MCF 10A (cell line): ENCODE measurements at regions not wholly inside any gene's neighbourhood (a gene's known extent, or its start where the extent isn't known, plus 50 kb on each side); places are given as distances from the start of the nearest gene placed in this dataset.

Experiments used
- BruUV-seq: library from RNA; stranded (reverse); fragments of 400-500 nt; replicated peaks from 2 replicates; lab custom pipeline; 2021; lab: Mats Ljungman, UMichigan
- CTCF ChIA-PET: fragments of 300-600 bp; sonication (Branson Sonifier 250); formaldehyde crosslinking; extraction: SDS; loops from one replicate; lab custom pipeline; 2021; ENCODE audit warnings: antibody characterized with exemption, inconsistent platforms; lab: Yijun Ruan, JAX
- POLR2A ChIA-PET: fragments of 300-600, 350-650 bp; sonication (Branson Sonifier 250); formaldehyde crosslinking; extraction: SDS; loops from one replicate; lab custom pipeline; 2020; ENCODE audit warnings: antibody characterized with exemption, inconsistent platforms; lab: Yijun Ruan, JAX
- DNase-seq: peaks from one replicate; pipeline ENCODE4 v3.0.0-alpha.2; 2018; ENCODE audit not compliant: unreplicated experiment
- H3K27ac Mint-ChIP-seq: one replicate; pipeline ENCODE4 v1.8.0; 2022; ENCODE audit warnings: mild to moderate bottlenecking, low read depth, mixed read lengths; ENCODE audit not compliant: unreplicated experiment
- H3K27me3 Mint-ChIP-seq: one replicate; pipeline ENCODE4 v1.8.0; 2022; ENCODE audit warnings: mixed read lengths; ENCODE audit not compliant: insufficient read depth, unreplicated experiment
- H3K36me3 Mint-ChIP-seq: one replicate; pipeline ENCODE4 v1.8.0; 2022; ENCODE audit warnings: mild to moderate bottlenecking, moderate library complexity, mixed read lengths; ENCODE audit not compliant: insufficient read depth, unreplicated experiment
- H3K4me1 Mint-ChIP-seq: one replicate; pipeline ENCODE4 v1.8.0; 2022; ENCODE audit warnings: mixed read lengths; ENCODE audit not compliant: insufficient read depth, unreplicated experiment
- H3K4me3 Mint-ChIP-seq: one replicate; pipeline ENCODE4 v1.8.0; 2022; ENCODE audit warnings: mild to moderate bottlenecking, moderate library complexity, mixed read lengths; ENCODE audit not compliant: unreplicated experiment
- H3K9me3 Mint-ChIP-seq: one replicate; pipeline ENCODE4 v1.8.0; 2022; ENCODE audit warnings: mixed read lengths; ENCODE audit not compliant: unreplicated experiment
- CTCF ChIP-seq: fragments of 200-600 bp; IDR thresholded peaks from one replicate; pipeline ENCODE4 v1.8.0; 2022; ENCODE audit warnings: antibody characterized with exemption, mild to moderate bottlenecking; ENCODE audit not compliant: unreplicated experiment
- intact Hi-C: fragments of 100-400 bp; cut with micrococcal nuclease; formaldehyde crosslinking; loops from 2 replicates; pipeline ENCODE4 v1.14.1; 2022

GRCh38 chr9:25480696-25481095 is 197.5 kb downstream of the TUSC1 start:
- TF ChIP-seq CTCF = no peak
- no TSS peak for BruUV-seq
- CTCF ChIA-PET = interaction anchor here (0.6 kb wide), 1 partner anchor 16 kb away, joined by 3 read pairs; no protein-coding TSS in a partner anchor
- DNase-seq = no peak
- intact Hi-C loops = no loop called here
- no peaks in the 10 kb centered on the region for H3K4me1 Mint-ChIP-seq
- H3K36me3 Mint-ChIP-seq = no peaks in the 10 kb centered on the region
- H3K9me3 Mint-ChIP-seq = peaks cover 16% of the 10 kb centered on the region
- POLR2A ChIA-PET = no interaction called here
- no peak overlapping the region for H3K27ac Mint-ChIP-seq
- no peak overlapping the region for H3K4me3 Mint-ChIP-seq
- no peaks in the 10 kb centered on the region for H3K27me3 Mint-ChIP-seq

GRCh38 chr9:25472681-25473080 is 205.6 kb downstream of the TUSC1 start:
- Mint-ChIP-seq H3K9me3 (peaks cover 51% of the 10 kb centered on the region), H3K4me1 (no peaks in the 10 kb centered on the region), H3K27me3 (no peaks in the 10 kb centered on the region), H3K27ac (no peak overlapping the region), H3K36me3 (peaks cover 6% of the 10 kb centered on the region), H3K4me3 (no peak overlapping the region)
- intact Hi-C loops = no loop called here
- BruUV-seq = no TSS peak
- CTCF ChIA-PET = no interaction called here
- no peak for TF ChIP-seq CTCF
- POLR2A ChIA-PET = no interaction called here
- no peak for DNase-seq

GRCh38 chr9:25472085-25472607 is 206.1 kb downstream of the TUSC1 start:
- no peak for TF ChIP-seq CTCF
- Mint-ChIP-seq H3K27ac (no peak overlapping the region), H3K27me3 (no peaks in the 10 kb centered on the region), H3K4me1 (no peaks in the 10 kb centered on the region), H3K4me3 (no peak overlapping the region), H3K36me3 (peaks cover 6% of the 10 kb centered on the region), H3K9me3 (peaks cover 47% of the 10 kb centered on the region)
- ChIA-PET CTCF (interaction anchor here (0.6 kb wide), 1 partner anchor 19 kb away, joined by 3 read pairs; no protein-coding TSS in a partner anchor), POLR2A (no interaction called here)
- peak; percentile 14 for DNase-seq
- intact Hi-C loops = no loop called here
- no TSS peak for BruUV-seq

GRCh38 chr9:25461416-25461815 is 216.8 kb downstream of the TUSC1 start:
- no peaks in the 10 kb centered on the region for H3K27me3 Mint-ChIP-seq
- no peak overlapping the region for H3K27ac Mint-ChIP-seq
- TF ChIP-seq CTCF = no peak
- H3K4me3 Mint-ChIP-seq = no peak overlapping the region
- peak; percentile 32 for DNase-seq
- peaks cover 7% of the 10 kb centered on the region for H3K9me3 Mint-ChIP-seq
- H3K4me1 Mint-ChIP-seq = no peaks in the 10 kb centered on the region
- BruUV-seq = no TSS peak
- CTCF ChIA-PET = interaction anchor here (0.7 kb wide), 1 partner anchor 1315 kb away, joined by 3 read pairs; no protein-coding TSS in a partner anchor
- intact Hi-C loops = no loop called here
- H3K36me3 Mint-ChIP-seq = no peaks in the 10 kb centered on the region
- POLR2A ChIA-PET = interaction anchor here (0.6 kb wide), 1 partner anchor 1786 kb away, joined by 3 read pairs; no protein-coding TSS in a partner anchor
